ENCODE measurements at regions not wholly inside any gene's neighbourhood (a gene's known extent, or its start where the extent isn't known, plus 50 kb on each side); places are given as distances from the start of the nearest gene placed in this dataset.

- H3K4me1 Mint-ChIP-seq: peaks cover 18% of the 10 kb centered on the region
- no peaks in the 10 kb centered on the region for H3K36me3 Mint-ChIP-seq (ENCODE audit: low read depth)
- peak overlapping the region in 1 of 3 experiments; percentile 1 for H3K4me3 Mint-ChIP-seq
- TF ChIP-seq, protein P1, sequence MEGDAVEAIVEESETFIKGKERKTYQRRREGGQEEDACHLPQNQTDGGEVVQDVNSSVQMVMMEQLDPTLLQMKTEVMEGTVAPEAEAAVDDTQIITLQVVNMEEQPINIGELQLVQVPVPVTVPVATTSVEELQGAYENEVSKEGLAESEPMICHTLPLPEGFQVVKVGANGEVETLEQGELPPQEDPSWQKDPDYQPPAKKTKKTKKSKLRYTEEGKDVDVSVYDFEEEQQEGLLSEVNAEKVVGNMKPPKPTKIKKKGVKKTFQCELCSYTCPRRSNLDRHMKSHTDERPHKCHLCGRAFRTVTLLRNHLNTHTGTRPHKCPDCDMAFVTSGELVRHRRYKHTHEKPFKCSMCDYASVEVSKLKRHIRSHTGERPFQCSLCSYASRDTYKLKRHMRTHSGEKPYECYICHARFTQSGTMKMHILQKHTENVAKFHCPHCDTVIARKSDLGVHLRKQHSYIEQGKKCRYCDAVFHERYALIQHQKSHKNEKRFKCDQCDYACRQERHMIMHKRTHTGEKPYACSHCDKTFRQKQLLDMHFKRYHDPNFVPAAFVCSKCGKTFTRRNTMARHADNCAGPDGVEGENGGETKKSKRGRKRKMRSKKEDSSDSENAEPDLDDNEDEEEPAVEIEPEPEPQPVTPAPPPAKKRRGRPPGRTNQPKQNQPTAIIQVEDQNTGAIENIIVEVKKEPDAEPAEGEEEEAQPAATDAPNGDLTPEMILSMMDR (IDR thresholded peaks at IDR 0.05; ENCODE audit: unreplicated experiment in 3 of 3): no peak
- no peaks in the 10 kb centered on the region for H3K9me3 Mint-ChIP-seq
- peaks cover 5% of the 10 kb centered on the region for H3K27me3 Mint-ChIP-seq (ENCODE audit: low read depth)
- H3K27ac Mint-ChIP-seq: peak overlapping the region; percentile 59 to 84 (median 62)
Observed at GRCh38 chr20:54711071-54711470, 235.7 kb downstream of the DOK5 start.

GRCh38 chr20:54710341-54710740 is 234.9 kb downstream of the DOK5 start:
- peaks cover 18% of the 10 kb centered on the region for H3K4me1 Mint-ChIP-seq
- TF ChIP-seq, protein P1 (IDR thresholded peaks at IDR 0.05; ENCODE audit: unreplicated experiment in 3 of 3): no peak
- no peaks in the 10 kb centered on the region for H3K9me3 Mint-ChIP-seq
- H3K4me3 Mint-ChIP-seq: no peak overlapping the region
- no peaks in the 10 kb centered on the region for H3K36me3 Mint-ChIP-seq (ENCODE audit: low read depth)
- peak overlapping the region; percentile 59 to 84 (median 62) for H3K27ac Mint-ChIP-seq
- peaks cover 2% of the 10 kb centered on the region for H3K27me3 Mint-ChIP-seq (ENCODE audit: low read depth)

DNA sequence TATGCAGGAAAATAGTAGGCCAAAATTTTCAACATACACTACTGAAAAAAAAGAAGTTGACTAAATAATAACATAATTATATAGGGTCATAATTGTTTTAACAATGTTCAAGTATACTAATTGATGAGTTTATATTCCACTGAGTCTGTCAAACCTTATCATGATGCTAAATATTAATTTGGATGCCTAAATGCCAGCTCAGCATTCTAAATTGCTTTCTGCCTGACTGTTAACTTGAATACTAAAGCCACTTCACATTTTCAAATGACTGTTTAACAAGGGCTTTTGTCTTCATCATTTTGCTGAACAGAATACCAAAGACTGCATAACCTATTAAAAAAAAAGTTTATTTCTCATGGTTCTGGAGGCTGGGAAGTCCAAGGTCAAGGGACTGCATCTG is 232.8 kb downstream of the DOK5 start:
- Mint-ChIP-seq H3K27me3 (ENCODE audit: low read depth) (no peaks in the 10 kb centered on the region), H3K4me3 (no peak overlapping the region), H3K9me3 (no peaks in the 10 kb centered on the region), H3K4me1 (peaks cover 18% of the 10 kb centered on the region), H3K27ac (no peak overlapping the region), H3K36me3 (ENCODE audit: low read depth) (no peaks in the 10 kb centered on the region)
- TF ChIP-seq, protein P1 (IDR thresholded peaks at IDR 0.05; ENCODE audit: unreplicated experiment in 3 of 3): no peak

- Mint-ChIP-seq H3K4me1 (peaks cover 18% of the 10 kb centered on the region), H3K4me3 (no peak overlapping the region), H3K36me3 (ENCODE audit: low read depth) (no peaks in the 10 kb centered on the region), H3K27me3 (ENCODE audit: low read depth) (no peaks in the 10 kb centered on the region), H3K9me3 (no peaks in the 10 kb centered on the region), H3K27ac (peak overlapping the region in 1 of 3 experiments; percentile 22)
- TF ChIP-seq, protein P1 (IDR thresholded peaks at IDR 0.05; ENCODE audit: unreplicated experiment in 3 of 3): no peak
Observed at GRCh38 chr20:54707801-54708200, 232.4 kb downstream of the DOK5 start.

DNA sequence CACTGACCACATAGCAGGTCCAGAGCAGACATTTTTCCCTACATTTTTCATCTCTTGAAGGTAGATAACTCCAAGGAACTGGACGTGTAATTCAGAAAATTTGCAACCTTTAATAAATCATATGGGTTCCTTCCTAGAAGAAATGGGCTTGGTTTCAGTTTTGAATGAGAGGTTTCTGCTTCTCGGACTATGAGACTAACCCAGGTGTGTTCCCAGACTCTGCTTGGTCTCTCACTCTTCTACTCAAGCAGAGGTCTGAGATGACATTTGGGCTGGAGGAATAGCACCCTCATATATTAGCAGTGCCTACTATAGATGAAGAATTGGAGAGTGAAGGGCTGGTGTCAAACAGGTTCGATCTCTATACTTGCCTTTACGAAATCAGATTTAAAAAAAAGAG is 231.2 kb downstream of the DOK5 start:
- H3K4me1 Mint-ChIP-seq: peaks cover 16% of the 10 kb centered on the region
- H3K4me3 Mint-ChIP-seq: no peak overlapping the region
- no peaks in the 10 kb centered on the region for H3K27me3 Mint-ChIP-seq (ENCODE audit: low read depth)
- TF ChIP-seq, protein P1 (IDR thresholded peaks at IDR 0.05; ENCODE audit: unreplicated experiment in 3 of 3): no peak
- no peaks in the 10 kb centered on the region for H3K9me3 Mint-ChIP-seq
- H3K36me3 Mint-ChIP-seq (ENCODE audit: low read depth): no peaks in the 10 kb centered on the region
- no peak overlapping the region for H3K27ac Mint-ChIP-seq

DNA sequence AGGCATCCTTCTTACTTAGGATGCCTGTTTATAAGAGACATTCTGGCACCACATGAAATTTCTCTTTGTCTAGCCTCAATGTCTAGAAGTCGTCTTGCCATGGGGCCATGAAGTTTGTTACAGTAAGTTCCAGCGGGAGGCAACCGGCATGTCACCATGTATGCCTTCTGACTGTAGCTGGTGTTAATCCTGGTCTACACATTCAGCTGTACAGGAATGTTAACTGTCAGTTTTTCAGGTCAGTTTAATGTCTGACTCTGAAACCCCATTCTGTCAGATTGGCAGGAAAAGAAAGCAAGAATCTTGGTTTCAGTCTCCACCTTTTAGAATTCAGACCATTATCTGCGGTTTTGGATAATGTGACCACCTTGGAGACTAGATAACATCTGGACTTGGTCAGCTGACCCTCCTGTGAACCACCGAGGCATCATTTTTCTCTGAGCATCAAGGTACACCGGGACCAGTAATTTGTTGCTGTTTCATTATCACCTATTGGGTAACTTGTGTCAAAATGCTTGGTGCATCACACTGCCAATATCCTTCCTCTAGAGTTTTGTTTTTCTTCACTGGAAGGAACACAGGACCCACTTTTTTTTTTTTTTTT is 228.7 kb downstream of the DOK5 start:
- Mint-ChIP-seq H3K4me3 (no peak overlapping the region), H3K4me1 (no peaks in the 10 kb centered on the region), H3K27me3 (ENCODE audit: low read depth) (no peaks in the 10 kb centered on the region), H3K9me3 (no peaks in the 10 kb centered on the region), H3K36me3 (ENCODE audit: low read depth) (no peaks in the 10 kb centered on the region), H3K27ac (no peak overlapping the region)
- TF ChIP-seq, protein P1 (IDR thresholded peaks at IDR 0.05; ENCODE audit: unreplicated experiment in 3 of 3): no peak
